OCI-LY3 (cell line): ENCODE measurements at regions not wholly inside any gene's neighbourhood (a gene's known extent, or its start where the extent isn't known, plus 50 kb on each side); places are given as distances from the start of the nearest gene placed in this dataset.

ENCODE experiments used
- EZH2phosphoT487 ChIP-seq: fragments of 200-600 bp; shearing (Covaris generic); IDR thresholded peaks from 2 replicates; pipeline ENCODE4 v1.6.1; 2018; ENCODE audit warnings: antibody characterized with exemption, mixed run types, low read depth
- TF ChIP-seq, protein P1 (sequence below): fragments of 200-600, 300-600 bp; sonication (generic); IDR thresholded peaks from 2 replicates; pipeline ENCODE4 v1.5.1; 2014; ENCODE audit warnings: antibody characterized with exemption, low read length, low read depth

- TF ChIP-seq, protein P1, sequence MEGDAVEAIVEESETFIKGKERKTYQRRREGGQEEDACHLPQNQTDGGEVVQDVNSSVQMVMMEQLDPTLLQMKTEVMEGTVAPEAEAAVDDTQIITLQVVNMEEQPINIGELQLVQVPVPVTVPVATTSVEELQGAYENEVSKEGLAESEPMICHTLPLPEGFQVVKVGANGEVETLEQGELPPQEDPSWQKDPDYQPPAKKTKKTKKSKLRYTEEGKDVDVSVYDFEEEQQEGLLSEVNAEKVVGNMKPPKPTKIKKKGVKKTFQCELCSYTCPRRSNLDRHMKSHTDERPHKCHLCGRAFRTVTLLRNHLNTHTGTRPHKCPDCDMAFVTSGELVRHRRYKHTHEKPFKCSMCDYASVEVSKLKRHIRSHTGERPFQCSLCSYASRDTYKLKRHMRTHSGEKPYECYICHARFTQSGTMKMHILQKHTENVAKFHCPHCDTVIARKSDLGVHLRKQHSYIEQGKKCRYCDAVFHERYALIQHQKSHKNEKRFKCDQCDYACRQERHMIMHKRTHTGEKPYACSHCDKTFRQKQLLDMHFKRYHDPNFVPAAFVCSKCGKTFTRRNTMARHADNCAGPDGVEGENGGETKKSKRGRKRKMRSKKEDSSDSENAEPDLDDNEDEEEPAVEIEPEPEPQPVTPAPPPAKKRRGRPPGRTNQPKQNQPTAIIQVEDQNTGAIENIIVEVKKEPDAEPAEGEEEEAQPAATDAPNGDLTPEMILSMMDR = no peak
- no peak for TF ChIP-seq EZH2phosphoT487
Measured at GRCh38 chr18:27649621-27650020, 464.5 kb upstream of the CHST9 start.
